Ovary (tissue), 3 donors: ENCODE measurements at regions not wholly inside any gene's neighbourhood (a gene's known extent, or its start where the extent isn't known, plus 50 kb on each side); places are given as distances from the start of the nearest gene placed in this dataset.

Experiments
- POLR2A ChIP-seq: fragments of 450-650 bp; IDR thresholded peaks from one replicate; pipeline ENCODE4 v1.6.1; 2017; ENCODE audit warnings: antibody characterized with exemption, mild to moderate bottlenecking, moderate library complexity
- TF ChIP-seq, protein P1 (sequence below), 3 donors: fragments of 450-650 bp in 2 of 3; fragments of 200-600 bp in 1 of 3; IDR thresholded peaks; one replicate each; pipeline versions ENCODE4 v1.5.1 to v1.8.0; 2016 to 2022; ENCODE audit warnings: antibody characterized with exemption in 3 of 3, mild to moderate bottlenecking in 1 of 3
- donor health status: DM: no; HTN: no; CAD: no.

DNA sequence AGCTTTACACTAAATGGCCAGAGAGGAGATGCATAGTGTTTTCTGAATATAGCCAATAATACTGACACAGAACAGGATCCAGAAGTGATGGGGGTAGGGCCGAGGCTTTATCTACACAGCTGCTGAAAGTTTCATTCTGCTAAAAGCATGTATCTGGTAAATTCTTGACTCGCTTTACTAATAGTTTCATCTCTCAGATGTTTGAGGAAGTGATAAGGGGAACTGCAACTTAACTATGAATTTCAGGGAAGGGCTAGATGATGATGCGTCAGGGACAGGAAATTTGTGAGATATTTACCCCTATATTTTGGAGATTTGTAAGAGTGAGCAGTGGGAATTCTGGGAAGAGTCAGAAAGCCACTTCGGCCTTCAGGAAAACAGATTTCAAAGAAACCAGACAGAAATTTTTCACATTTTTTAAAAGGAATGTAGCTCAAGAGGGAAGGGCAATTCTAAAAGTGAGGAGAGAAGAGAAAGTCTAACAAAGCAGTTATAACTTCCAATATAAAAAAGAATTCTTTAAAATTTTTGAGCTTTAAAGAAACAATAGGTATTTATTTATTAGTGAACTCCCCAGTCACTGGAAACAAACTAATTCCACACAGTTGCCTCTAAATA, 243.1 kb downstream of the BCAT1 start:
- no peak for TF ChIP-seq POLR2A
- TF ChIP-seq, protein P1, sequence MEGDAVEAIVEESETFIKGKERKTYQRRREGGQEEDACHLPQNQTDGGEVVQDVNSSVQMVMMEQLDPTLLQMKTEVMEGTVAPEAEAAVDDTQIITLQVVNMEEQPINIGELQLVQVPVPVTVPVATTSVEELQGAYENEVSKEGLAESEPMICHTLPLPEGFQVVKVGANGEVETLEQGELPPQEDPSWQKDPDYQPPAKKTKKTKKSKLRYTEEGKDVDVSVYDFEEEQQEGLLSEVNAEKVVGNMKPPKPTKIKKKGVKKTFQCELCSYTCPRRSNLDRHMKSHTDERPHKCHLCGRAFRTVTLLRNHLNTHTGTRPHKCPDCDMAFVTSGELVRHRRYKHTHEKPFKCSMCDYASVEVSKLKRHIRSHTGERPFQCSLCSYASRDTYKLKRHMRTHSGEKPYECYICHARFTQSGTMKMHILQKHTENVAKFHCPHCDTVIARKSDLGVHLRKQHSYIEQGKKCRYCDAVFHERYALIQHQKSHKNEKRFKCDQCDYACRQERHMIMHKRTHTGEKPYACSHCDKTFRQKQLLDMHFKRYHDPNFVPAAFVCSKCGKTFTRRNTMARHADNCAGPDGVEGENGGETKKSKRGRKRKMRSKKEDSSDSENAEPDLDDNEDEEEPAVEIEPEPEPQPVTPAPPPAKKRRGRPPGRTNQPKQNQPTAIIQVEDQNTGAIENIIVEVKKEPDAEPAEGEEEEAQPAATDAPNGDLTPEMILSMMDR (IDR thresholded peaks at IDR 0.05): no peak
